Common myeloid progenitor, CD34-positive (primary cell): ENCODE measurements at regions not wholly inside any gene's neighbourhood (a gene's known extent, or its start where the extent isn't known, plus 50 kb on each side); places are given as distances from the start of the nearest gene placed in this dataset.

ENCODE experiments used
- CTCF ChIA-PET: fragments of 350-600 bp; sonication (Branson Sonifier 250); formaldehyde crosslinking; loops from one replicate; lab custom pipeline; 2021; ENCODE audit warnings: antibody characterized with exemption; lab: Charles Lee
- POLR2A ChIA-PET: fragments of 350-600 bp; sonication (Branson Sonifier 250); formaldehyde crosslinking; loops from one replicate; lab custom pipeline; 2021; ENCODE audit warnings: antibody characterized with exemption; lab: Charles Lee
- DNase-seq, 3 donors: peaks; one replicate each; pipeline versions ENCODE4 v3.0.0 to v3.0.0-alpha.2; 2013
- H3K27ac ChIP-seq, 2 experiments: 1 replicate in 1 of 2; 2 replicates in 1 of 2; pipeline ENCODE4 v1.7.0; 2013; ENCODE audit warnings: inconsistent platforms in 2 of 2, low read length in 2 of 2, mild to moderate bottlenecking in 2 of 2, low read depth in 1 of 2, moderate library complexity in 1 of 2; ENCODE audit not compliant: severe bottlenecking in 2 of 2, insufficient read depth in 1 of 2, poor library complexity in 1 of 2
- H3K27me3 ChIP-seq, 5 experiments: replicated peaks in 2 of 5; 1 replicate in 3 of 5; 2 replicates in 2 of 5; pipeline versions ENCODE4 v1.6.1 to v1.7.0; 2013; ENCODE audit warnings: low read length in 4 of 5, mild to moderate bottlenecking in 2 of 5, moderate library complexity in 2 of 5, inconsistent platforms in 1 of 5; ENCODE audit not compliant: insufficient read depth in 5 of 5, control insufficient read depth in 4 of 5
- H3K36me3 ChIP-seq, 4 experiments: 1 replicate in 2 of 4; 2 replicates in 2 of 4; pipeline versions ENCODE4 v1.6.1 to v1.7.0; 2013; ENCODE audit warnings: low read length in 3 of 4, control low read depth in 1 of 4, mild to moderate bottlenecking in 1 of 4; ENCODE audit not compliant: control insufficient read depth in 4 of 4, insufficient read depth in 4 of 4
- H3K4me1 ChIP-seq, 4 experiments: 1 replicate in 3 of 4; 2 replicates in 1 of 4; pipeline versions ENCODE4 v1.6.1 to v1.7.1; 2013; ENCODE audit warnings: low read length in 3 of 4, mild to moderate bottlenecking in 3 of 4, control low read depth in 1 of 4, inconsistent platforms in 1 of 4, moderate library complexity in 1 of 4; ENCODE audit not compliant: control insufficient read depth in 4 of 4, insufficient read depth in 4 of 4; ENCODE audit errors: control extremely low read depth in 1 of 4
- H3K4me3 ChIP-seq, 7 experiments: 1 replicate in 4 of 7; 2 replicates in 3 of 7; pipeline versions ENCODE4 v1.5.1 to v1.7.0; 2013; ENCODE audit warnings: mild to moderate bottlenecking in 7 of 7, low read length in 6 of 7, moderate library complexity in 6 of 7, inconsistent platforms in 2 of 7, low read depth in 2 of 7, control low read depth in 1 of 7; ENCODE audit not compliant: insufficient read depth in 4 of 7, control insufficient read depth in 1 of 7; ENCODE audit errors: extremely low read depth in 1 of 7
- H3K9me3 ChIP-seq, 5 experiments: 1 replicate in 4 of 5; 2 replicates in 1 of 5; pipeline versions ENCODE4 v1.6.1 to v1.7.1; 2013; ENCODE audit warnings: low read length in 4 of 5, mild to moderate bottlenecking in 2 of 5, inconsistent platforms in 1 of 5, low read depth in 1 of 5, moderate library complexity in 1 of 5; ENCODE audit not compliant: control insufficient read depth in 4 of 5, insufficient read depth in 2 of 5; ENCODE audit errors: control extremely low read depth in 1 of 5
- WGBS: methylation state at CpG from one replicate; pipeline ENCODE4 v1.1.5; 2013; ENCODE audit not compliant: insufficient coverage; 5-methylcytosine and 5-hydroxymethylcytosine counted together

- ChIA-PET POLR2A (no interaction called here), CTCF (no interaction called here)
- no peak for DNase-seq
- H3K27ac ChIP-seq, result no peak overlapping the region
- H3K4me3 ChIP-seq, result no peak overlapping the region
- no peaks in the 10 kb centered on the region for H3K9me3 ChIP-seq
- no peaks in the 10 kb centered on the region for H3K36me3 ChIP-seq
- peaks cover 0 to 6% (median 2%) of the 10 kb centered on the region in 5 experiments for H3K27me3 ChIP-seq
- no peaks in the 10 kb centered on the region for H3K4me1 ChIP-seq
- 92% methylated on average over 8 of the region's 8 CpGs for WGBS
Measured at GRCh38 chr10:2878818-2879217, 188.5 kb upstream of the PFKP start.

- ChIA-PET POLR2A (no interaction called here), CTCF (no interaction called here)
- Histone ChIP-seq H3K36me3 (no peaks in the 10 kb centered on the region), H3K4me3 (no peak overlapping the region), H3K4me1 (no peaks in the 10 kb centered on the region), H3K27me3 (peaks cover 0 to 6% (median 2%) of the 10 kb centered on the region in 5 experiments), H3K27ac (no peak overlapping the region), H3K9me3 (no peaks in the 10 kb centered on the region)
- WGBS, result 93% methylated on average over 1 of the region's 2 CpGs
- no peak for DNase-seq
Measured at GRCh38 chr10:2876032-2876431, 191.3 kb upstream of the PFKP start.

GRCh38 chr10:2874963-2875362 is 192.4 kb upstream of the PFKP start:
- 78% methylated on average over 5 of the region's 6 CpGs for WGBS
- Histone ChIP-seq H3K27ac (no peak overlapping the region), H3K9me3 (no peaks in the 10 kb centered on the region), H3K36me3 (no peaks in the 10 kb centered on the region), H3K4me3 (no peak overlapping the region), H3K27me3 (peaks cover 0 to 6% (median 2%) of the 10 kb centered on the region in 5 experiments), H3K4me1 (no peaks in the 10 kb centered on the region)
- no peak for DNase-seq
- ChIA-PET CTCF (no interaction called here), POLR2A (no interaction called here)

DNA sequence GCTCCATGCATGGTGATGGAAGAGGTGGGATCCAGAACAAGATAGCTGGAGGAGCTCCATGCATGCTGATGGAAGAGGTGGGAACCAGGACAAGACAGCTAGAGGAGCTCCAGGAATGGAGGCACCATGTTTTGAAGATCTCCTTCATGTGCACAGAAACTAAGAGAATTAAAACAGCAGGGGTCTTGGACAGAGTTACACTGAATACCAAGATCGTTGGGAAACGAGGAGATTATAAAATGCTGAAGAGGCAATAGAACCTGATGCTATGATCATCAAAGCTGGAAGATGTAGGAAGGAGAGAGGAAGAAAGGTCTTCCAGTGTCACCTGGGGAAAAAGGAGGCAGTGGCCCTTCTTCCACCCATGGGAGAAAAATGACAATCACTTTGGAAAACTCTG is 193.6 kb upstream of the PFKP start:
- H3K4me1 ChIP-seq, result no peaks in the 10 kb centered on the region
- no peak overlapping the region for H3K4me3 ChIP-seq
- no peak for DNase-seq
- H3K27ac ChIP-seq, result no peak overlapping the region
- peaks cover 0 to 3% (median 2%) of the 10 kb centered on the region in 5 experiments for H3K27me3 ChIP-seq
- POLR2A ChIA-PET, result no interaction called here
- 94% methylated on average over 2 of the region's 2 CpGs for WGBS
- H3K36me3 ChIP-seq, result no peaks in the 10 kb centered on the region
- no peaks in the 10 kb centered on the region for H3K9me3 ChIP-seq
- CTCF ChIA-PET, result no interaction called here

GRCh38 chr10:2871673-2872219 is 195.6 kb upstream of the PFKP start:
- H3K9me3 ChIP-seq, result no peaks in the 10 kb centered on the region
- POLR2A ChIA-PET, result no interaction called here
- CTCF ChIA-PET, result no interaction called here
- DNase-seq, result no peak
- H3K27me3 ChIP-seq, result peaks cover 0 to 5% (median 3%) of the 10 kb centered on the region in 5 experiments
- H3K4me1 ChIP-seq, result no peaks in the 10 kb centered on the region
- H3K36me3 ChIP-seq, result no peaks in the 10 kb centered on the region
- no peak overlapping the region for H3K27ac ChIP-seq
- WGBS, result 100% methylated on average over 2 of the region's 2 CpGs
- H3K4me3 ChIP-seq, result no peak overlapping the region

GRCh38 chr10:2870654-2871053 is 196.7 kb upstream of the PFKP start:
- no peaks in the 10 kb centered on the region for H3K36me3 ChIP-seq
- no peak for DNase-seq
- no peaks in the 10 kb centered on the region for H3K9me3 ChIP-seq
- peaks cover 0 to 5% (median 3%) of the 10 kb centered on the region in 5 experiments for H3K27me3 ChIP-seq
- H3K4me1 ChIP-seq, result no peaks in the 10 kb centered on the region
- WGBS, result 92% methylated on average over 3 of the region's 4 CpGs
- ChIA-PET CTCF (no interaction called here), POLR2A (no interaction called here)
- no peak overlapping the region for H3K27ac ChIP-seq
- no peak overlapping the region for H3K4me3 ChIP-seq

DNA sequence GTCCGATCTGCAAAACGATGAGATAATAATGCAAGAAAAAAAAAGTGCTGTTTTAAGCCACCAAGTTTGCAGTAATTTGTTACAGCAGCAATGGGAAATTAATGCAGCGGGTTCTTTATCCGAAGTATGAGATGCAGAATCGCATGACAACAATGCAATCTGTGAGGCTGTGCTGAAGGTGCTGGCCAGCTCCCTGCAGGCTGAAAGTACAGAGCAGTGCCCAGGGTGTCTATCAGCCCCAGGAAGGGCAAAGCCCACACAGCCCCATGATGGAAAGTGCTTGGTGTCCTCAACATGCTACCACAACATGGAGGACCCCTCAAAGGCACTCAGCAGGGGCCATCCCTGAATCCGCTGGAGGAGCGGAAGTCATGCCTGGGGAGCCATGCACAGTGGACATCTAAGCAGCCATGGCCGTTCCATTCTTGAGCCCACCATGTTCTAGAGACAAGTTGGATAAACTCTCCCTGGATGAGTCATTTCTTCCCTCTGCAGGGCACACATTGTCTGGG is 199.5 kb upstream of the PFKP start:
- Histone ChIP-seq H3K36me3 (no peaks in the 10 kb centered on the region), H3K27ac (no peak overlapping the region), H3K9me3 (no peaks in the 10 kb centered on the region), H3K4me1 (no peaks in the 10 kb centered on the region), H3K27me3 (peaks cover 0 to 5% (median 0%) of the 10 kb centered on the region in 5 experiments), H3K4me3 (no peak overlapping the region)
- ChIA-PET POLR2A (no interaction called here), CTCF (no interaction called here)
- 95% methylated on average over 8 of the region's 8 CpGs for WGBS
- no peak for DNase-seq
